RWPE2 (cell line): ENCODE measurements at regions not wholly inside any gene's neighbourhood (a gene's known extent, or its start where the extent isn't known, plus 50 kb on each side); places are given as distances from the start of the nearest gene placed in this dataset.

Source experiments
- ATAC-seq: fragments of 200-7000 bp; cut with Tn5 transposase; 3 replicates; pipeline ENCODE4 v1.9.1; 2021; ENCODE audit warnings: low read depth
- DNase-seq: peaks from one replicate; pipeline ENCODE4 v3.0.0-alpha.2; 2020; ENCODE audit warnings: low spot score
- H3K27ac ChIP-seq: fragments of 450-650 bp; 2 replicates; pipeline ENCODE4 v1.5.1; 2017; ENCODE audit warnings: mild to moderate bottlenecking; ENCODE audit not compliant: poor library complexity, severe bottlenecking
- H3K27me3 ChIP-seq: fragments of 250-450 bp; sonication (Bioruptor Pico); 2 replicates; pipeline ENCODE4 v1.5.1; 2021; ENCODE audit warnings: mild to moderate bottlenecking, moderate library complexity; ENCODE audit not compliant: insufficient read depth, poor library complexity, severe bottlenecking
- H3K36me3 ChIP-seq: fragments of 250-450 bp; sonication (Bioruptor Pico); 2 replicates; pipeline ENCODE4 v1.5.1; 2020; ENCODE audit warnings: low read depth, mild to moderate bottlenecking, moderate library complexity
- H3K4me1 ChIP-seq: fragments of 250-450 bp; sonication (Bioruptor Pico); 2 replicates; pipeline ENCODE4 v1.5.1; 2021; ENCODE audit warnings: mild to moderate bottlenecking, moderate library complexity; ENCODE audit not compliant: insufficient read depth, poor library complexity, severe bottlenecking
- H3K4me3 ChIP-seq: fragments of 250-450 bp; sonication (Bioruptor Pico); 2 replicates; pipeline ENCODE4 v1.5.1; 2021; ENCODE audit warnings: mild to moderate bottlenecking, moderate library complexity; ENCODE audit not compliant: severe bottlenecking
- H3K9me3 ChIP-seq: fragments of 250-450 bp; sonication (Bioruptor Pico); 2 replicates; pipeline ENCODE4 v1.5.1; 2021; ENCODE audit warnings: mild to moderate bottlenecking, moderate library complexity; ENCODE audit not compliant: severe bottlenecking
- CTCF ChIP-seq: fragments of 450-650 bp; IDR thresholded peaks from one replicate; pipeline ENCODE4 v1.5.1; 2017; ENCODE audit warnings: mild to moderate bottlenecking, moderate library complexity; ENCODE audit not compliant: poor library complexity, severe bottlenecking

GRCh38 chr2:234191819-234192407 lies 141.4 kb downstream of the SPP2 start:
- no peak for TF ChIP-seq CTCF
- H3K27ac ChIP-seq = no peak overlapping the region
- H3K9me3 ChIP-seq = no peaks in the 10 kb centered on the region
- no peak for DNase-seq
- peak; percentile 42; the same call in 1 of the 3 replicates for ATAC-seq
- no peaks in the 10 kb centered on the region for H3K36me3 ChIP-seq
- no peaks in the 10 kb centered on the region for H3K27me3 ChIP-seq
- peaks cover 12% of the 10 kb centered on the region for H3K4me1 ChIP-seq
- no peak overlapping the region for H3K4me3 ChIP-seq

GRCh38 chr2:234189786-234190300 lies 139.3 kb downstream of the SPP2 start:
- H3K36me3 ChIP-seq = no peaks in the 10 kb centered on the region
- no peaks in the 10 kb centered on the region for H3K9me3 ChIP-seq
- ATAC-seq (no peak), DNase-seq (no peak)
- no peak overlapping the region for H3K4me3 ChIP-seq
- H3K27me3 ChIP-seq = no peaks in the 10 kb centered on the region
- TF ChIP-seq CTCF = no peak
- no peak overlapping the region for H3K27ac ChIP-seq
- peaks cover 8% of the 10 kb centered on the region for H3K4me1 ChIP-seq

- H3K36me3 ChIP-seq = no peaks in the 10 kb centered on the region
- no peak overlapping the region for H3K27ac ChIP-seq
- DNase-seq (no peak), ATAC-seq (no peak)
- TF ChIP-seq CTCF = no peak
- H3K4me3 ChIP-seq = no peak overlapping the region
- no peaks in the 10 kb centered on the region for H3K9me3 ChIP-seq
- no peaks in the 10 kb centered on the region for H3K27me3 ChIP-seq
- H3K4me1 ChIP-seq = peaks cover 8% of the 10 kb centered on the region
These were observed 138.7 kb downstream of the SPP2 start for GRCh38 chr2:234189230-234189629.

- TF ChIP-seq CTCF = no peak
- H3K4me1 ChIP-seq = peaks cover 8% of the 10 kb centered on the region
- DNase-seq = no peak
- no peaks in the 10 kb centered on the region for H3K36me3 ChIP-seq
- no peaks in the 10 kb centered on the region for H3K27me3 ChIP-seq
- H3K4me3 ChIP-seq = no peak overlapping the region
- no peaks in the 10 kb centered on the region for H3K9me3 ChIP-seq
- no peak for ATAC-seq
- no peak overlapping the region for H3K27ac ChIP-seq
These were observed 137.2 kb downstream of the SPP2 start for GRCh38 chr2:234187646-234188174.

- Histone ChIP-seq H3K9me3 (no peaks in the 10 kb centered on the region), H3K4me3 (no peak overlapping the region), H3K27ac (no peak overlapping the region), H3K36me3 (no peaks in the 10 kb centered on the region), H3K27me3 (no peaks in the 10 kb centered on the region), H3K4me1 (no peaks in the 10 kb centered on the region)
- ATAC-seq (no peak), DNase-seq (no peak)
- TF ChIP-seq CTCF = no peak
These were observed 130.6 kb downstream of the SPP2 start for GRCh38 chr2:234181121-234181520.
